Erythroblast (primary cell): ENCODE measurements at regions not wholly inside any gene's neighbourhood (a gene's known extent, or its start where the extent isn't known, plus 50 kb on each side); places are given as distances from the start of the nearest gene placed in this dataset.

Source experiments
- GATA1 ChIP-seq: IDR thresholded peaks from 2 replicates; pipeline ENCODE4 v1.6.1; 2011; ENCODE audit warnings: low read depth, mild to moderate bottlenecking, control low read depth, low read length, moderate library complexity
- POLR2A ChIP-seq: IDR thresholded peaks from 2 replicates; pipeline ENCODE4 v1.6.1; 2011; ENCODE audit warnings: mild to moderate bottlenecking, low read length

- no peak for TF ChIP-seq POLR2A
- TF ChIP-seq GATA1, result no peak
Observed at GRCh38 chr18:40243607-40244006, 1711.4 kb upstream of the PIK3C3 start.
